GM19043 (cell line): ENCODE measurements at regions not wholly inside any gene's neighbourhood (a gene's known extent, or its start where the extent isn't known, plus 50 kb on each side); places are given as distances from the start of the nearest gene placed in this dataset.

Experiments
- ATAC-seq: cut with Tn5 transposase; IDR thresholded peaks from one replicate; pipeline ENCODE4 v1.9.1; 2021; ENCODE audit warnings: low read depth; ENCODE audit not compliant: unreplicated experiment

DNA sequence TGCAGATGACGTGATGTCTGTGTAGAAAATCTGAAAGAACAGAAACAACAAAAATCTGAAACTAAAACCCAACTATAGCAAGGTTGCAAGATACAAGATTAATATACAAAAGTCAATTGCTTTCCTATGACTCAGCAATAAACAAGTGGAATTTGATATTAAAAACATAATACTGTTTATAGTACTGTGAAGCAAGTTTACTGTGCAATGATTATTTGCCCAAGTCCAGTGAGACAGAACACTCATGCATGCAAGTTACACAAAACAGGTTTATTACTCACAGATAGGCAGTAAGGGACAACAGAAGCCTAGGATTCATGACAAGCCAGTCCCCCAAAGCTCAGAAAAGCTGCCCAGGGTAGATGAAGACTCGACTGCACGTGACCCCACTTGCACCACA, 62.4 kb upstream of the RAB4A start:
- ATAC-seq, result no peak

DNA sequence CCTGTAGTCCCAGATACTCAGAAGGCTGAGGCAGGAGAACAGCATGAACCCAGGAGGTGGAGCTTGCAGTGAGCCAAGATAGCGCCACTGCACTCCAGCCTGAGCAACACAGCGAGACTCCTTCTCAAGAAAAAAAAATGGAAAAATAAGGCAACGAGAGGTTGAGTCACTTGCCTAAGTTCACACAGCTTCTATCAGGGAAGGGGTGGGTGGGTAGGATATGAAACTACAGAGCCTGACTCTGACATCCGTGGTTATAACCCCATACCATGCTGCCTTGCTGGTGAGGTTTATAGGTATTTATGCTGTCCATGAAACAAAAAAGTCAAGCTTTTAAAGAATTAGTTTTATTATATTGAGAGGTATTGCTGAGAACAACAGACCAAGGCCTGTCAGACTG, 61.5 kb upstream of the RAB4A start:
- ATAC-seq, result no peak

DNA sequence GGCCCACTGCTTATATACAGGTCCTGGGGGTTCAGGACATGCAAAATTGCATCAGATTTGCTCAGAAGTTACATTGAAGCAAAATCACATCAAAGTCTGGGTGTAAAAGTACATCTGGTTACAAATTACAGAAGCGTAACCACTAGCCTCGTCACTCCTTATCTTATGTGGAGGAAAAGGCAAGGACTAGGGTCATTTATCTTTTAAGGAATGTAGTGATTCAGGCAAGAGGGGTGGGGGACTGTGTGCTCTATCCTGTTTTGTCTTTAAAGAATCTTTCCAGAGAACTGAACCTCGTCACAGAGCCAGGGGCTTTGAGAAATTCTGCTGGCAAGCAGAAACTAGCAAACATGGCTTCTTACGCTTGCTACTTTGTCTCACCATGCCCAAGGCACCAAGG, 61.1 kb upstream of the RAB4A start:
- ATAC-seq, result no peak

DNA sequence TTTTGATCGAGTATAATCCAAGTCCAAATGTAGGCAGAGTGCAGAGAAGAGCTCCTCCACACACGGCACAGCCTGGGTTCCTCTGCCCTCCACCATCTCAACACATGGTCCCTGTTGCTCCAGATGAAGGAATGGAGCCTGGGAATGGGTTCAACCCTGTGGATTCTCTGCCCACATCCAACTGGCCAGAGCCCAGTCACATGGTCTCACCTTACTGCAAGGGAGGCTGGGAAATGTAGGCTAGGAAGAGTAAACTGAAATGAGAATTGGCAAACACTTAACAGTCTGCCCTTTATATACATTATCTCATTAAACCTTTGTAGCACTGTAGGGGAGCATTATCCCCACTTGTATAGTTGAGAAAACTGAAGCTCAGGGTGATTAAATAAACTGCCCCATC, 60.1 kb upstream of the RAB4A start:
- no peak for ATAC-seq

DNA sequence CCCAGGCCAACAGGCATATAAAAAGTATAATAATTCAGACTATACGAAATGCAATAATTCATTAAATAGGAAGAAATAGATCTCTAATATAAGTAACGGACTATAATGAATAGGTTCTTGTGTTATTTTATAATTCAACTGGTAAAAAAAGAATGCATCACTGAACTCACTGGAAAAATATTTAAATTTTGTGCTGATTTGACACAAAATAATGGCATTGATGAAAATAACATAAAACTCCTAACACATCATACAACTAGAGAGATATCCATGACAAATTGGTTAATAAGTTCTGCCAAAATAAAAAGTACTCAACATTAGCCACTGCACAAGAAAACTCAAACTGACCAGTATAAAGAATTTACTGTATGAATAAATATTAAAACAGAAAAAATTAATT, 57.1 kb upstream of the RAB4A start:
- no peak for ATAC-seq

DNA sequence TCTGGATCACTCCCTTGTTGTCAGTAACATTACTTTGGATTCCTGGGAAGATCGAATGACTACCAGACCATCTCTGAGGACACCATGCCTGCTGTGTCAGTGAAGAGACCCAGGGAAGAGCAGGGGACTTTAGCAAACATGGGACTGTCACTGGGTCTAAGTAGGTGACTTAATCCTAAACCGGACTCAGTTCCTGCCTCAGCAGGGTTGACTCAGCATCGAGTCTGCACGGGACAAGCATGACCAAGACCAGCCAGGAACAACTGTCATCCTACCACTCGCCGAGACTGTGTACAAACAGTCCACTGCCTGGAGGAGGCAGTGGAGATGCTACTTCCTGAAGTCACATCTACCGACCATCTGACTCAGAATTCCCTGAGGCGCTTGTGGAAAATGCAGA, 53.2 kb upstream of the RAB4A start:
- ATAC-seq, result no peak

DNA sequence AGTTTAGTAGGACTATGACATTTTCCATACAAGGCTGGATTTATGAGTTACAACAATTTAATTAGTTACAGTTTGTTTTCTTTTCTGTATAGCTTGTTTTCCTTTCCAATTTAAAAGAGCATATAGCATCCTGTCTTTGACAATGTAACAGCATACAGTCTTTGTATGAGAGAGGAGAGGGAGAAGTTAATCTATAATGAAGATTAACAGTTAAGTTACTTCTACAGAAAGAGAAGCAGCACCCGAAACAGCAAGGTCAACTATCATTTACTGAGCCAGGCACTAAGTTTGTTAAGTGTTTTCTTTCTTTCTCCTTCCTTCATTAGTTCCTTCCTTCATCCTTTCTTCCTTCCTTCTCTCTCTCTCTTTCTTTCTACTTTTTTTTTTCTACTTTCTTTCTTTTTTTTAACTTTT, 52.3 kb upstream of the RAB4A start:
- ATAC-seq, result no peak

DNA sequence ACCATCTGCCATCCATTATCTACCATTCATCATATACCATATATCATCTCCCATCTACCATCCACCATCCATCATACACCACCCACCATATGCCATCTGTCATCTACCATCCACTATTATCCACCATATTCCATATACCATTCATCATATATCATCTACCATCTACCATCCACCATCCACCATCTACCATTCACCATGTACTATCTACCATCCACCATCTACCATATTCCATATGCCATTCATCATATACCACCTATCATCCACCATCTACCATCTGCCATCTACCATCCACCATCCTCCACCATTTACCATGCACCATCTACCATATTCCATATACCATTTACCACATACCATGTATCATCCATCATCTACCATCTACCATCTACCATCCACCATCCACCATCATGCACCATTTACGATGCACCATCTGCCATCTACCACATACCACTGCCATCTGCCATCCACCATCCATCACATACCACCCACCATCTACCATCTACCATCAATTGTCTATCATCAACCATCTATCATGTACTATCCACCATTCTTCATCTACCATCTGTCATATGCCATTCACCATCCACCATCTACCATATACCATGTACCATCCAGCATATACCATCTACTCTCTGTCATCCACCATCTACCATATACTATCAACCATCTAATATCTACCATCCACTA, 50.6 kb upstream of the RAB4A start:
- no peak for ATAC-seq

DNA sequence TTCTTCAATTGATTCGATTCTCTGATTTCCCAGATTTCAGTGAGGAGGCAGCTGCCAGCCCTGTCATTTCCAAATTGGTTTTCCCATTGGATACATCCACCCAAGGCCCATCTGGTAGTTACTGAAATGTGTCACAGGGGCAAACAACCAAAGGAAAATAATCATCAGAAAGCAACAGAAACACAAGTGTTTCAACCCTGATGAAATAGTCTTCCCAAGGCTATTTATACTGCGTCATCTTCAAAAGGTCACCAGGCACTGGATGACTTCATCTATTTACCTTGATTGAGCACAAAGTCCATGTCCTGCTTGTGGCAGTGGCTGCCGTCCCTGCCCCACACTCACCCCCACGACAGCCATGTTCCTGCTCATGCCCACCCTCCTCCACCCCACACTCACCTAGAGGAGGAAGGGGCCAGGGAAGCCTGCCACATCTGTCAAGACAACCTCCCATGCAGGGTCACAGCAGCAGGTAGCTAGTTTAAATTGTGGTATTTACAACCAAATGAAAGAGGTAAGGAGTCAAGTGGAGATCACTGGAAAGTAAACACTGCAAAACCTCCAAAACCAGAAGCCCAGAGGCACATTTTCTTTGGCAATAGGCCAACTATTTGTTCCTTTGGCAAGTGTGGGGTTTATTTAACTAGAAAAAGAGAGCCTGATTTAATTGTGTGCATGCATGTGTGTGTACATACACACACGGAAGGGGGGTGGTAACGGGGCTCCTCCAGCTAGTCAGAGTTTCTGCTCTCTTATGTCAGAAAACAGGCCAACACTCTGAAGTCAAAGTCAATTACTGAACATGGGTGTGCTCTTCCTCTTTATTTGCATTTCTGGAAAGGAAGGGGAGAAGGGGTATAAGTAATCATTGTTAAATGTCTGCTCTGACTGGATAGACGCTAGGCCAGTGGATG, 49.5 kb upstream of the RAB4A start:
- ATAC-seq, result no peak
